Occipital lobe (tissue), 1 donor: ENCODE measurements at regions not wholly inside any gene's neighbourhood (a gene's known extent, or its start where the extent isn't known, plus 50 kb on each side); places are given as distances from the start of the nearest gene placed in this dataset.

ENCODE experiments used
- DNase-seq: peaks from one replicate; lab custom pipeline; 2025; lab: John Stamatoyannopoulos, UW

- DNase-seq: no peak
These were observed 1101.2 kb downstream of the TSN start for GRCh38 chr2:122856696-122857095.

GRCh38 chr2:122858075-122858702 is 1102.7 kb downstream of the TSN start:
- no peak for DNase-seq

GRCh38 chr2:122858813-122859212 is 1103.4 kb downstream of the TSN start:
- no peak for DNase-seq

GRCh38 chr2:122859260-122859659 is 1103.8 kb downstream of the TSN start:
- DNase-seq: no peak

GRCh38 chr2:122863532-122863931 is 1108.1 kb downstream of the TSN start:
- DNase-seq: no peak

GRCh38 chr2:122864728-122865127 is 1109.3 kb downstream of the TSN start:
- DNase-seq: no peak

GRCh38 chr2:122866095-122866494 is 1110.6 kb downstream of the TSN start:
- DNase-seq: no peak

GRCh38 chr2:122867941-122868340 is 1112.5 kb downstream of the TSN start:
- DNase-seq: no peak

- no peak for DNase-seq
These were observed 1113.3 kb downstream of the TSN start for GRCh38 chr2:122868646-122869275.

GRCh38 chr2:122873951-122874350 is 1118.5 kb downstream of the TSN start:
- no peak for DNase-seq

- no peak for DNase-seq
These were observed 1119.8 kb downstream of the TSN start for GRCh38 chr2:122875091-122875865.

GRCh38 chr2:122883849-122884248 is 1128.4 kb downstream of the TSN start:
- DNase-seq: no peak

- DNase-seq: no peak
These were observed 1129.4 kb downstream of the TSN start for GRCh38 chr2:122884889-122885288.

- no peak for DNase-seq
These were observed 1130.0 kb downstream of the TSN start for GRCh38 chr2:122885436-122885835.

- no peak for DNase-seq
These were observed 1131.2 kb downstream of the TSN start for GRCh38 chr2:122886479-122887145.

- DNase-seq: no peak
These were observed 1125.5 kb upstream of the CNTNAP5 start for GRCh38 chr2:122899614-122900013.

GRCh38 chr2:122905431-122905830 is 1119.7 kb upstream of the CNTNAP5 start:
- DNase-seq: no peak

GRCh38 chr2:122908159-122908558 is 1116.9 kb upstream of the CNTNAP5 start:
- DNase-seq: no peak

- DNase-seq: peak; percentile 2
These were observed 1097.9 kb upstream of the CNTNAP5 start for GRCh38 chr2:122927197-122927596.

GRCh38 chr2:122927710-122928557 is 1097.2 kb upstream of the CNTNAP5 start:
- no peak for DNase-seq

- no peak for DNase-seq
These were observed 1095.7 kb upstream of the CNTNAP5 start for GRCh38 chr2:122929347-122929746.
